Uterus (tissue), 3 donors: ENCODE measurements at regions not wholly inside any gene's neighbourhood (a gene's known extent, or its start where the extent isn't known, plus 50 kb on each side); places are given as distances from the start of the nearest gene placed in this dataset.

Experiments
- DNase-seq, 2 donors: peaks; one replicate each; pipeline ENCODE4 v3.0.0-alpha.2; 2019 to 2020
- H3K27ac ChIP-seq, 2 donors: fragments of 200-600 bp; sonication (generic); 1 replicate in 1 of 2; 2 replicates in 1 of 2; pipeline ENCODE4 v1.5.1; 2016 to 2018
- H3K27me3 ChIP-seq, 2 donors: fragments of 200-600 bp; sonication (generic); one replicate each; pipeline ENCODE4 v1.5.1; 2018 to 2019; ENCODE audit warnings: control low read depth in 1 of 2
- H3K36me3 ChIP-seq, 2 donors: fragments of 200-600 bp; sonication (generic); one replicate each; pipeline ENCODE4 v1.5.1; 2019; ENCODE audit warnings: control low read depth in 1 of 2
- H3K4me1 ChIP-seq, 2 donors: fragments of 200-600 bp; sonication (generic); one replicate each; pipeline ENCODE4 v1.5.1; 2018 to 2019; ENCODE audit warnings: control low read depth in 1 of 2
- H3K4me3 ChIP-seq, 2 donors: fragments of 200-600 bp; sonication (generic); 1 replicate in 1 of 2; 2 replicates in 1 of 2; pipeline ENCODE4 v1.5.1; 2018 to 2019; ENCODE audit warnings: mild to moderate bottlenecking in 1 of 2
- H3K9me3 ChIP-seq, 2 donors: fragments of 200-600 bp; sonication (generic); one replicate each; pipeline ENCODE4 v1.5.1; 2019; ENCODE audit warnings: control low read depth in 1 of 2
- CTCF ChIP-seq, 4 experiments: fragments of 200-600 bp in 2 of 4; fragments of 450-650 bp in 2 of 4; sonication (generic) in 2 of 4; IDR thresholded peaks; one replicate each; pipeline ENCODE4 v1.5.1; 2016 to 2019; ENCODE audit warnings: antibody characterized with exemption in 4 of 4, mild to moderate bottlenecking in 2 of 4, moderate library complexity in 1 of 4
- POLR2A ChIP-seq, 2 donors: fragments of 450-650 bp; IDR thresholded peaks; one replicate each; pipeline ENCODE4 v1.6.1; 2016; ENCODE audit warnings: antibody characterized with exemption in 2 of 2, mild to moderate bottlenecking in 1 of 2, moderate library complexity in 1 of 2
- intact Hi-C: fragments of 100-400 bp; cut with DNase I; formaldehyde crosslinking; loops from one replicate; pipeline ENCODE4 v1.15.1; 2023; ENCODE audit warnings: low total_unique reads
- donor health status: DM: yes; HTN: yes; CAD: no.

GRCh38 chr2:193482557-193482956, 1287.8 kb upstream of the TMEFF2 start:
- intact Hi-C loops, result no loop called here
- no peaks in the 10 kb centered on the region for H3K4me1 ChIP-seq
- no peak overlapping the region for H3K27ac ChIP-seq
- no peaks in the 10 kb centered on the region for H3K27me3 ChIP-seq
- DNase-seq, result no peak
- no peaks in the 10 kb centered on the region for H3K36me3 ChIP-seq
- H3K4me3 ChIP-seq, result no peak overlapping the region
- TF ChIP-seq POLR2A (IDR thresholded peaks at IDR 0.05) (no peak), CTCF (IDR thresholded peaks at IDR 0.05) (no peak)
- H3K9me3 ChIP-seq, result no peaks in the 10 kb centered on the region

- no peaks in the 10 kb centered on the region for H3K4me1 ChIP-seq
- H3K36me3 ChIP-seq, result no peaks in the 10 kb centered on the region
- no peak for DNase-seq
- no peak overlapping the region for H3K4me3 ChIP-seq
- intact Hi-C loops, result no loop called here
- H3K27ac ChIP-seq, result no peak overlapping the region
- H3K27me3 ChIP-seq, result no peaks in the 10 kb centered on the region
- TF ChIP-seq CTCF (IDR thresholded peaks at IDR 0.05), result no peak
- TF ChIP-seq POLR2A (IDR thresholded peaks at IDR 0.05), result no peak
- H3K9me3 ChIP-seq, result no peaks in the 10 kb centered on the region
Observed at GRCh38 chr2:193480187-193480586, 1285.5 kb upstream of the TMEFF2 start.

- H3K4me3 ChIP-seq, result no peak overlapping the region
- no peaks in the 10 kb centered on the region for H3K36me3 ChIP-seq
- no peak for TF ChIP-seq POLR2A (IDR thresholded peaks at IDR 0.05)
- TF ChIP-seq CTCF (IDR thresholded peaks at IDR 0.05), result no peak
- no peak overlapping the region for H3K27ac ChIP-seq
- intact Hi-C loops, result no loop called here
- H3K9me3 ChIP-seq, result no peaks in the 10 kb centered on the region
- no peaks in the 10 kb centered on the region for H3K27me3 ChIP-seq
- DNase-seq, result no peak
- H3K4me1 ChIP-seq, result no peaks in the 10 kb centered on the region
Observed at GRCh38 chr2:193476171-193476800, 1281.6 kb upstream of the TMEFF2 start.

GRCh38 chr2:193475038-193475437, 1280.3 kb upstream of the TMEFF2 start:
- H3K27me3 ChIP-seq, result no peaks in the 10 kb centered on the region
- no peaks in the 10 kb centered on the region for H3K36me3 ChIP-seq
- TF ChIP-seq POLR2A (IDR thresholded peaks at IDR 0.05), result no peak
- H3K4me3 ChIP-seq, result no peak overlapping the region
- H3K9me3 ChIP-seq, result no peaks in the 10 kb centered on the region
- H3K27ac ChIP-seq, result no peak overlapping the region
- no peaks in the 10 kb centered on the region for H3K4me1 ChIP-seq
- no peak for DNase-seq
- intact Hi-C loops, result no loop called here

GRCh38 chr2:193469251-193469650, 1274.5 kb upstream of the TMEFF2 start:
- no peak for DNase-seq
- intact Hi-C loops, result no loop called here
- H3K4me3 ChIP-seq, result no peak overlapping the region
- H3K9me3 ChIP-seq, result no peaks in the 10 kb centered on the region
- TF ChIP-seq CTCF (IDR thresholded peaks at IDR 0.05), result no peak
- TF ChIP-seq POLR2A (IDR thresholded peaks at IDR 0.05), result no peak
- H3K27ac ChIP-seq, result no peak overlapping the region
- H3K36me3 ChIP-seq, result no peaks in the 10 kb centered on the region
- no peaks in the 10 kb centered on the region for H3K4me1 ChIP-seq
- no peaks in the 10 kb centered on the region for H3K27me3 ChIP-seq
